Keratinocyte (primary cell): ENCODE measurements at regions not wholly inside any gene's neighbourhood (a gene's known extent, or its start where the extent isn't known, plus 50 kb on each side); places are given as distances from the start of the nearest gene placed in this dataset.

Experiments used
- DNase-seq: peaks from one replicate; pipeline ENCODE4 v3.0.0-alpha.2; 2011; ENCODE audit warnings: low read depth, missing footprints, low spot score
- FAIRE-seq: peaks from 2 replicates; lab custom pipeline; 2011; peaks lifted over from hg19 to GRCh38; lab: Jason Lieb, UNC
- H2AFZ ChIP-seq: 2 replicates; pipeline ENCODE4 v1.6.0; 2012; ENCODE audit warnings: low read length, control low read depth, inconsistent platforms; ENCODE audit not compliant: control insufficient read depth
- H3K27ac ChIP-seq: 2 replicates; pipeline ENCODE4 v1.5.1; 2011; ENCODE audit warnings: low read length; ENCODE audit not compliant: control insufficient read depth, insufficient read depth
- H3K27me3 ChIP-seq: 3 replicates; pipeline ENCODE4 v1.6.0; 2011; ENCODE audit warnings: low read length; ENCODE audit not compliant: control insufficient read depth, insufficient read depth; ENCODE audit errors: extremely low read depth
- H3K36me3 ChIP-seq, 2 experiments: 2 replicates in 1 of 2; 3 replicates in 1 of 2; pipeline ENCODE4 v1.5.1; 2011; ENCODE audit warnings: low read length in 2 of 2, mild to moderate bottlenecking in 1 of 2; ENCODE audit not compliant: control insufficient read depth in 2 of 2, insufficient read depth in 2 of 2; ENCODE audit errors: extremely low read depth in 1 of 2
- H3K4me1 ChIP-seq: 3 replicates; pipeline ENCODE4 v1.5.1; 2011; ENCODE audit warnings: low read length; ENCODE audit not compliant: control insufficient read depth, insufficient read depth; ENCODE audit errors: extremely low read depth
- H3K4me2 ChIP-seq: 3 replicates; pipeline ENCODE4 v1.6.0; 2011; ENCODE audit warnings: low read depth, low read length; ENCODE audit not compliant: control insufficient read depth, insufficient read depth; ENCODE audit errors: extremely low read depth
- H3K4me3 ChIP-seq, 3 experiments: fragments of 200-600 bp in 1 of 3; sonication (generic) in 1 of 3; 2 replicates in 2 of 3; 3 replicates in 1 of 3; pipeline ENCODE4 v1.5.1; 2011 to 2016; ENCODE audit warnings: low read length in 3 of 3, mild to moderate bottlenecking in 3 of 3, control low read depth in 2 of 3, inconsistent platforms in 1 of 3, low read depth in 1 of 3, mixed read lengths in 1 of 3, mixed run types in 1 of 3, moderate library complexity in 1 of 3; ENCODE audit not compliant: control insufficient read depth in 2 of 3, insufficient read depth in 2 of 3; ENCODE audit errors: extremely low read depth in 1 of 3
- H3K79me2 ChIP-seq: 2 replicates; pipeline ENCODE4 v1.6.0; 2012; ENCODE audit warnings: low read length; ENCODE audit not compliant: control insufficient read depth, insufficient read depth
- H3K9ac ChIP-seq: 3 replicates; pipeline ENCODE4 v1.6.0; 2011; ENCODE audit warnings: low read length; ENCODE audit not compliant: control insufficient read depth, insufficient read depth; ENCODE audit errors: extremely low read depth
- H3K9me1 ChIP-seq: 3 replicates; pipeline ENCODE4 v1.6.0; 2011; ENCODE audit warnings: low read length; ENCODE audit not compliant: control insufficient read depth, insufficient read depth; ENCODE audit errors: extremely low read depth
- H3K9me3 ChIP-seq: 2 replicates; pipeline ENCODE4 v1.5.1; 2012; ENCODE audit warnings: low read depth, low read length; ENCODE audit not compliant: control insufficient read depth
- H4K20me1 ChIP-seq: 3 replicates; pipeline ENCODE4 v1.6.0; 2011; ENCODE audit warnings: low read length; ENCODE audit not compliant: control insufficient read depth, insufficient read depth; ENCODE audit errors: extremely low read depth
- EZH2 ChIP-seq: IDR thresholded peaks from one replicate; pipeline ENCODE4 v1.6.1; 2012; ENCODE audit warnings: inconsistent platforms, mild to moderate bottlenecking, low read length, moderate library complexity
- dilution Hi-C: fragments of 300-500 bp; cut with MboI; formaldehyde crosslinking; loops from one replicate; pipeline ENCODE4 v1.7.0; 2020; ENCODE audit warnings: low sequenced_read_pairs; ENCODE audit not compliant: extremely low pct_ligation_motif_present
- TF ChIP-seq, protein P1 (sequence below), 3 experiments: IDR thresholded peaks in 1 of 3; conservative IDR thresholded peaks in 1 of 3; optimal IDR thresholded peaks in 1 of 3; 2 replicates in 2 of 3; 3 replicates in 1 of 3; pipeline versions ENCODE3 to v1.5.1; 2011; ENCODE audit warnings: low read length in 3 of 3, mild to moderate bottlenecking in 3 of 3, moderate library complexity in 2 of 3, control low read depth in 1 of 3, inconsistent platforms in 1 of 3; ENCODE audit not compliant: insufficient read depth in 2 of 3; ENCODE audit errors: extremely low read depth in 1 of 3

DNA sequence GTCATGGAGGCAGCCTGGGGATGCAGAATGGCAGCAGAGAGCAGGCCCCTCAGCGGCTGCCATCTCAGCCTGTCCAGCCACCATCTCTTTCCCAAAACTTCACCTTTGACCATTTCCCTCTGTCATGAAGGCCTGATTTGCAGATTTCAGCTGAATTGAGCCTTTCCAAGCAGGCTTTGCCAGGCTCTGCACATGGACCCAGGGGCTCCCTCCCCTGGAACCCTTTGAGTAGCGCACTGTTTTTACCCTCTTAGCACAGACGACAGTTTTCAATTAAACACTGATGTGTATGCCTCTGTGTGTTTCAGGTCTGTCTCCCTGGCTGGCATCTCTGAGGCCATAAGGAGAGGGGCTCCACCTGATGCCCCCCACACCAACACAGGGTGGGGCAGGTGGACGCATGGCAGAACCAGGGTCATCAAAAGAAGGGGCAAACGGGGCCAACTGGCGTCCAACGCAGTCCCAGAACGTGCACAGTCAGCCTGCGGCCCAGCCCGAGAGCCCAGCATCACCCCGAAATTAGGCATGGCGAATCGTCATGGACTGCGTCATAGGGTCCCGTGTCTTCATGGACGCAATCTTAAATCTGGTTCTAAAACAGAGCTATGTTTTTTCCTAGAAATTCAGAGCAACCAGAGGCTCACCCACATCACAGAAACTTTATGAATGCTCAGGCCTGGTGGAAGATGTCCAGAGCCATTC lies 185.0 kb upstream of the TCERG1L start:
- Histone ChIP-seq H2AFZ (no peak overlapping the region), H3K4me3 (no peak overlapping the region), H3K9me1 (no peaks in the 10 kb centered on the region), H3K4me1 (no peaks in the 10 kb centered on the region), H4K20me1 (no peaks in the 10 kb centered on the region), H3K36me3 (no peaks in the 10 kb centered on the region), H3K79me2 (no peaks in the 10 kb centered on the region), H3K9ac (no peak overlapping the region), H3K9me3 (peaks cover 18% of the 10 kb centered on the region), H3K4me2 (no peak overlapping the region), H3K27ac (no peak overlapping the region), H3K27me3 (no peaks in the 10 kb centered on the region)
- DNase-seq = no peak
- dilution Hi-C loops = no loop called here
- FAIRE-seq = no peak
- TF ChIP-seq EZH2 = no peak
- TF ChIP-seq, protein P1, sequence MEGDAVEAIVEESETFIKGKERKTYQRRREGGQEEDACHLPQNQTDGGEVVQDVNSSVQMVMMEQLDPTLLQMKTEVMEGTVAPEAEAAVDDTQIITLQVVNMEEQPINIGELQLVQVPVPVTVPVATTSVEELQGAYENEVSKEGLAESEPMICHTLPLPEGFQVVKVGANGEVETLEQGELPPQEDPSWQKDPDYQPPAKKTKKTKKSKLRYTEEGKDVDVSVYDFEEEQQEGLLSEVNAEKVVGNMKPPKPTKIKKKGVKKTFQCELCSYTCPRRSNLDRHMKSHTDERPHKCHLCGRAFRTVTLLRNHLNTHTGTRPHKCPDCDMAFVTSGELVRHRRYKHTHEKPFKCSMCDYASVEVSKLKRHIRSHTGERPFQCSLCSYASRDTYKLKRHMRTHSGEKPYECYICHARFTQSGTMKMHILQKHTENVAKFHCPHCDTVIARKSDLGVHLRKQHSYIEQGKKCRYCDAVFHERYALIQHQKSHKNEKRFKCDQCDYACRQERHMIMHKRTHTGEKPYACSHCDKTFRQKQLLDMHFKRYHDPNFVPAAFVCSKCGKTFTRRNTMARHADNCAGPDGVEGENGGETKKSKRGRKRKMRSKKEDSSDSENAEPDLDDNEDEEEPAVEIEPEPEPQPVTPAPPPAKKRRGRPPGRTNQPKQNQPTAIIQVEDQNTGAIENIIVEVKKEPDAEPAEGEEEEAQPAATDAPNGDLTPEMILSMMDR (optimal IDR thresholded peaks at IDR 0.05 in 1 of 3, IDR thresholded peaks at IDR 0.05 in 1 of 3, conservative IDR thresholded peaks at IDR 0.05 in 1 of 3; ENCODE audit: extremely low read depth in 1 of 3, insufficient read depth in 2 of 3, low read length in 3 of 3) = no peak

DNA sequence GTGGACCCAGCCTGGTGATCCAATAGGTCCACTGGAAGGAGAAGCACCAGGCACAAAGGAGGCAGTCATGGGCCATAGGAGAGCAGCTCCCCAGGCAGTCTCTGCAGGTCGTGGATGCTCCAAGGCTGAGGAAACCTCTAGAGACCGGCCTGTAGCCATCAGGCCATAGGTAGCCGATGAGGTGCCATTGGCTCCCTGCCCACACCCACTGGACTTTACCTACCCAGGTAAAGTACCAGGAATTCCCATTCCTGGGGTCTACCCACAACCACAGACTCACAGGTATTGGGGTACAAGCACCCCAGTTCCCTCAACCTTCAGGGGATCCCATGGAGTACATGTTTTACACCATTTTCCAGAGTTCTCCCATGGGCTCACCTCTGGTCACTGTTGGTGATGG lies 188.0 kb upstream of the TCERG1L start:
- Histone ChIP-seq H3K9me1 (no peaks in the 10 kb centered on the region), H3K9me3 (peaks cover 11% of the 10 kb centered on the region), H3K4me1 (no peaks in the 10 kb centered on the region), H3K4me2 (no peak overlapping the region), H3K27me3 (no peaks in the 10 kb centered on the region), H4K20me1 (no peaks in the 10 kb centered on the region), H3K27ac (no peak overlapping the region), H2AFZ (no peak overlapping the region), H3K4me3 (no peak overlapping the region), H3K79me2 (no peaks in the 10 kb centered on the region), H3K9ac (no peak overlapping the region), H3K36me3 (no peaks in the 10 kb centered on the region)
- FAIRE-seq (no peak), DNase-seq (no peak)
- no peak for TF ChIP-seq EZH2
- TF ChIP-seq, protein P1 (optimal IDR thresholded peaks at IDR 0.05 in 1 of 3, IDR thresholded peaks at IDR 0.05 in 1 of 3, conservative IDR thresholded peaks at IDR 0.05 in 1 of 3; ENCODE audit: extremely low read depth in 1 of 3, insufficient read depth in 2 of 3, low read length in 3 of 3) = no peak
- dilution Hi-C loops = no loop called here
